Spleen (tissue), 11 donors: ENCODE measurements at regions not wholly inside any gene's neighbourhood (a gene's known extent, or its start where the extent isn't known, plus 50 kb on each side); places are given as distances from the start of the nearest gene placed in this dataset.

Experiments
- DNase-seq: peaks from one replicate; pipeline ENCODE4 v3.0.0-alpha.2; 2020
- H3K27ac ChIP-seq, 8 donors: fragments of 200-600 bp; sonication (generic) in 7 of 8; 1 replicate in 4 of 8; 2 replicates in 4 of 8; pipeline versions ENCODE4 v1.5.0 to v1.8.0; 2016 to 2021; ENCODE audit warnings: inconsistent platforms in 4 of 8, mild to moderate bottlenecking in 4 of 8, moderate library complexity in 1 of 8
- H3K27me3 ChIP-seq, 7 donors: fragments of 200-600 bp; sonication (generic) in 6 of 7; replicated peaks in 1 of 7; 1 replicate in 4 of 7; 2 replicates in 3 of 7; pipeline versions ENCODE4 v1.5.0 to v1.8.0; 2016 to 2021; ENCODE audit warnings: inconsistent platforms in 3 of 7, mild to moderate bottlenecking in 1 of 7
- H3K36me3 ChIP-seq, 6 donors: fragments of 200-600 bp; sonication (generic) in 5 of 6; 1 replicate in 4 of 6; 2 replicates in 2 of 6; pipeline versions ENCODE4 v1.5.0 to v1.8.0; 2016 to 2021; ENCODE audit warnings: inconsistent platforms in 2 of 6
- H3K4me1 ChIP-seq, 6 donors: fragments of 200-600 bp; sonication (generic) in 5 of 6; 1 replicate in 3 of 6; 2 replicates in 3 of 6; pipeline versions ENCODE4 v1.5.0 to v1.8.0; 2016 to 2021; ENCODE audit warnings: inconsistent platforms in 3 of 6
- H3K4me3 ChIP-seq, 8 donors: fragments of 200-600 bp; sonication (generic) in 7 of 8; 1 replicate in 4 of 8; 2 replicates in 4 of 8; pipeline versions ENCODE4 v1.5.0 to v1.8.0; 2016 to 2021; ENCODE audit warnings: inconsistent platforms in 4 of 8, mild to moderate bottlenecking in 4 of 8, moderate library complexity in 2 of 8
- H3K9me3 ChIP-seq, 8 donors: fragments of 200-600 bp; sonication (generic) in 7 of 8; 1 replicate in 4 of 8; 2 replicates in 4 of 8; pipeline versions ENCODE4 v1.5.0 to v1.8.0; 2016 to 2021; ENCODE audit warnings: inconsistent platforms in 4 of 8
- CTCF ChIP-seq, 11 experiments: fragments of 200-600 bp in 7 of 11; fragments of 450-650 bp in 4 of 11; sonication (generic) in 4 of 11; IDR thresholded peaks in 8 of 11; conservative IDR thresholded peaks in 3 of 11; 1 replicate in 7 of 11; 2 replicates in 4 of 11; pipeline versions ENCODE4 v1.4.0 to v1.8.0; 2016 to 2021; ENCODE audit warnings: antibody characterized with exemption in 11 of 11, inconsistent platforms in 4 of 11, mild to moderate bottlenecking in 1 of 11
- POLR2A ChIP-seq, 3 donors: fragments of 450-650 bp; IDR thresholded peaks; one replicate each; pipeline ENCODE4 v1.5.1; 2017; ENCODE audit warnings: antibody characterized with exemption in 3 of 3, mild to moderate bottlenecking in 1 of 3
- POLR2AphosphoS5 ChIP-seq, 3 donors: sonication (generic); formaldehyde crosslinking; IDR thresholded peaks; one replicate each; pipeline ENCODE4 v1.5.1; 2017; ENCODE audit warnings: antibody characterized with exemption in 3 of 3
- whole genome bisulfite sequencing, 5 donors: extraction: QIAGEN DNeasy Blood & Tissue Kit in 3 of 5; methylation state at CpG; one replicate each; pipeline versions ENCODE4 v1.1.5 to v1.1.7; 2013 to 2018; 5-methylcytosine and 5-hydroxymethylcytosine counted together
- intact Hi-C: fragments of 100-400 bp; cut with DNase I; formaldehyde crosslinking; loops from one replicate; pipeline ENCODE4 v1.15.0; 2023; ENCODE audit warnings: low total_unique reads
- donor health status: healthy with polysubstance abuse.
- donor health status: DM: no; HTN: no; CAD: no; lungs with moderate emphysema.
- donor health status: DM: no; HTN: no; CAD: no.
- donor health status: Bipolar disorder and iron deficiency.
- donor health status: healthy.
- donor health status: DM: no; HTN: no; CAD: no.
- donor health status: DM: yes; HTN: yes; CAD: no.

- 71 to 80% (median 78%) methylated on average over 2 of the region's 2 CpGs for WGBS, 5 donors
- H3K4me3 ChIP-seq = no peak overlapping the region
These were observed 152.4 kb upstream of the PELI2 start for GRCh38 chr14:55965851-55966250.

DNA sequence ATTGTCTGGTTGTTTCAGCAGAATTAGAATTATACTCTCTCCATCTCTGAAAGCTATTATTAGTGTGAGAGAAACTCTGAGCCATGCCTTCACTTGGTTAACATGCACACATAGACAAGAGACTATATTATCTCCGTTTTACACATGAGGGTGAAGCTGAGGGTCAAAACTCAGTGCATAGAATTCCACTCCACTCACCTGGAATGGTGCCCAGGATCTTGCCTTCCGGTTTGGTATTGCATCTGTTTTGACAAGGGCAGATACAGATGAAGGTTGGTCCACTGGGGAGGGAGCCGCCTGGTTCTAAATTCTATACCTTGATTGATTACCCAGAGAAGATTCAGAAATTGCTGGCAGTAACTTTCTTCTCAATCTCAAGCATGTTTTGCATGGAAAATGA is 149.5 kb upstream of the PELI2 start:
- no peak for TF ChIP-seq POLR2A (IDR thresholded peaks at IDR 0.05)
- no peak for TF ChIP-seq POLR2AphosphoS5 (IDR thresholded peaks at IDR 0.05)
- no peak for TF ChIP-seq CTCF (IDR thresholded peaks at IDR 0.05 in 8 of 11, conservative IDR thresholded peaks at IDR 0.05 in 3 of 11)
- no peak for DNase-seq
- Histone ChIP-seq H3K27me3 (no peaks in the 10 kb centered on the region), H3K9me3 (no peaks in the 10 kb centered on the region), H3K27ac (no peak overlapping the region), H3K36me3 (no peaks in the 10 kb centered on the region), H3K4me3 (no peak overlapping the region), H3K4me1 (no peaks in the 10 kb centered on the region)
- 47 to 83% (median 62%) methylated on average over 3 of the region's 3 CpGs for WGBS, 5 donors
- intact Hi-C loops = no loop called here

More at GRCh38 chr14:55965851-55966250, 152.4 kb upstream of the PELI2 start:
- no peak for DNase-seq
- Histone ChIP-seq H3K36me3 (no peaks in the 10 kb centered on the region), H3K4me1 (no peaks in the 10 kb centered on the region), H3K9me3 (no peaks in the 10 kb centered on the region), H3K27me3 (no peaks in the 10 kb centered on the region), H3K27ac (no peak overlapping the region)
- TF ChIP-seq CTCF (IDR thresholded peaks at IDR 0.05 in 8 of 11, conservative IDR thresholded peaks at IDR 0.05 in 3 of 11) (no peak), POLR2AphosphoS5 (IDR thresholded peaks at IDR 0.05) (no peak), POLR2A (IDR thresholded peaks at IDR 0.05) (no peak)
- intact Hi-C loops = no loop called here

DNA sequence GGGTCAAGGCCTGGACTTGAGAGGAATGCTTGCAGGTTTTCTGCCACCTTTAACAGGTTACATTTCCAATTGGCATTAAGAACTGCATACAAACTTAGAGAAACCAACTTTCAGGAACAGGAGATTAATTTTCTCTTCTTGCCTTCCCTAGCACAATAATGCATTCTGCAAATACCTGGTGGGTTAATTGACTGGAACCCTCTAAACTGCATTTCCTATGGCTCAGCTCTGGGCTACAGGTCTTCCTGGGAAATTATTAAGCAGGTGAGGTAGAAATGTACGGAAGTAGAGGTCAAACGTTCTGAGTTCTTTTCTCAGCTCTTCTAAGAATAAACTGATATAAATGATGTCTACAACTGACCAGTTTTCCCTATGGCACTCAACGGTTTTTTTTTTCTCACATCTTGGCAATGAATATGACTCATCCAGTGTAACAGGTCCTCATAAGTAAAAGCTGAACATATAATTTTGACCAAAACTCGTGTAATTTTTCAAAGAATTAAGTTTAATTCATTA is 144.9 kb upstream of the PELI2 start:
- WGBS, 5 donors = 71 to 91% (median 85%) methylated on average over 4 of the region's 4 CpGs
- intact Hi-C loops = no loop called here
- TF ChIP-seq CTCF (IDR thresholded peaks at IDR 0.05 in 8 of 11, conservative IDR thresholded peaks at IDR 0.05 in 3 of 11) = no peak
- TF ChIP-seq POLR2AphosphoS5 (IDR thresholded peaks at IDR 0.05) = no peak

GRCh38 chr14:55973911-55974630 is 144.1 kb upstream of the PELI2 start:
- DNase-seq = no peak
- intact Hi-C loops = no loop called here
- no peak for TF ChIP-seq POLR2AphosphoS5 (IDR thresholded peaks at IDR 0.05)
- no peak for TF ChIP-seq CTCF (IDR thresholded peaks at IDR 0.05 in 8 of 11, conservative IDR thresholded peaks at IDR 0.05 in 3 of 11)
- no peak for TF ChIP-seq POLR2A (IDR thresholded peaks at IDR 0.05)
- no peaks in the 10 kb centered on the region for H3K27me3 ChIP-seq
- H3K36me3 ChIP-seq = no peaks in the 10 kb centered on the region
- 67 to 85% (median 76%) methylated on average over 3 of the region's 3 CpGs for WGBS, 5 donors
- H3K9me3 ChIP-seq = no peaks in the 10 kb centered on the region
- no peak overlapping the region for H3K27ac ChIP-seq
- no peak overlapping the region for H3K4me3 ChIP-seq
- H3K4me1 ChIP-seq = no peaks in the 10 kb centered on the region

More for the DNA sequence above, 144.9 kb upstream of the PELI2 start:
- H3K9me3 ChIP-seq = no peaks in the 10 kb centered on the region
- H3K4me3 ChIP-seq = no peak overlapping the region
- no peaks in the 10 kb centered on the region for H3K27me3 ChIP-seq
- no peaks in the 10 kb centered on the region for H3K4me1 ChIP-seq
- DNase-seq = no peak
- H3K27ac ChIP-seq = no peak overlapping the region
- no peaks in the 10 kb centered on the region for H3K36me3 ChIP-seq
